ENCODE measurements at regions not wholly inside any gene's neighbourhood (a gene's known extent, or its start where the extent isn't known, plus 50 kb on each side); places are given as distances from the start of the nearest gene placed in this dataset.

DNA sequence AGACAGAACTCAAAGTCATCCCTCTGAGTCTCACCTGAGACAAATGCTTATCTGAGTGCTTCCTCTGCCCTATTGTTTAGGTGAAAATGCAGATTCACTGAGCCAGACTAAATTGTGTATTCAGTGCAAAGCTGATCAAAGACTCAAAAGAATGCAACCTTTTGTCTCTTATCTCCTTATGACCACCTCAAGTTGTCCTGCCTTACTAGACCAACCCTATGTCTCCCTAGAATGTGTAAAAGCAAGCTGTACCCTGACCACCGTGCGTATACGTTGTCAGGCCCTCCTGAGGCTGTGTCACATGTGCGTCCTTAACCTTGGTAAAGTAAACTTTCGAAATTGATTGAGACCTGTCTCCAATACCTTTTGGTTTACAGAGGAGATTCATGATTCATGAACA, 63.6 kb upstream of the SH3RF1 start:
- TF ChIP-seq, protein P1, sequence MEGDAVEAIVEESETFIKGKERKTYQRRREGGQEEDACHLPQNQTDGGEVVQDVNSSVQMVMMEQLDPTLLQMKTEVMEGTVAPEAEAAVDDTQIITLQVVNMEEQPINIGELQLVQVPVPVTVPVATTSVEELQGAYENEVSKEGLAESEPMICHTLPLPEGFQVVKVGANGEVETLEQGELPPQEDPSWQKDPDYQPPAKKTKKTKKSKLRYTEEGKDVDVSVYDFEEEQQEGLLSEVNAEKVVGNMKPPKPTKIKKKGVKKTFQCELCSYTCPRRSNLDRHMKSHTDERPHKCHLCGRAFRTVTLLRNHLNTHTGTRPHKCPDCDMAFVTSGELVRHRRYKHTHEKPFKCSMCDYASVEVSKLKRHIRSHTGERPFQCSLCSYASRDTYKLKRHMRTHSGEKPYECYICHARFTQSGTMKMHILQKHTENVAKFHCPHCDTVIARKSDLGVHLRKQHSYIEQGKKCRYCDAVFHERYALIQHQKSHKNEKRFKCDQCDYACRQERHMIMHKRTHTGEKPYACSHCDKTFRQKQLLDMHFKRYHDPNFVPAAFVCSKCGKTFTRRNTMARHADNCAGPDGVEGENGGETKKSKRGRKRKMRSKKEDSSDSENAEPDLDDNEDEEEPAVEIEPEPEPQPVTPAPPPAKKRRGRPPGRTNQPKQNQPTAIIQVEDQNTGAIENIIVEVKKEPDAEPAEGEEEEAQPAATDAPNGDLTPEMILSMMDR (conservative IDR thresholded peaks at IDR 0.05 in 1 of 2, IDR thresholded peaks at IDR 0.05 in 1 of 2; ENCODE audit: low read depth in 1 of 2, low read length in 2 of 2) = no peak
- no peak for TF ChIP-seq EZH2 (IDR thresholded peaks at IDR 0.05; ENCODE audit: low read length, missing control alignments)
